Astrocyte (in vitro differentiated cells and primary cell): ENCODE measurements at regions not wholly inside any gene's neighbourhood (a gene's known extent, or its start where the extent isn't known, plus 50 kb on each side); places are given as distances from the start of the nearest gene placed in this dataset.

Source experiments
- DNase-seq: peaks from one replicate; pipeline ENCODE4 v3.0.0-alpha.2; 2010; ENCODE audit warnings: low read depth
- FAIRE-seq: peaks from 2 replicates; lab custom pipeline; 2011; peaks lifted over from hg19 to GRCh38; lab: Jason Lieb, UNC
- H2AFZ ChIP-seq: 2 replicates; pipeline ENCODE4 v1.6.0; 2012; ENCODE audit warnings: low read depth, low read length, inconsistent platforms
- H3K27ac ChIP-seq: 2 replicates; pipeline ENCODE4 v1.5.1; 2011; ENCODE audit warnings: low read depth, low read length, inconsistent platforms
- H3K27me3 ChIP-seq: 2 replicates; pipeline ENCODE4 v1.6.0; 2011; ENCODE audit warnings: low read length, inconsistent platforms; ENCODE audit not compliant: insufficient read depth
- H3K36me3 ChIP-seq: 2 replicates; pipeline ENCODE4 v1.5.1; 2011; ENCODE audit warnings: low read length, inconsistent platforms; ENCODE audit not compliant: insufficient read depth
- H3K4me1 ChIP-seq: 2 replicates; pipeline ENCODE4 v1.5.1; 2011; ENCODE audit warnings: low read length, inconsistent platforms; ENCODE audit not compliant: insufficient read depth
- H3K4me2 ChIP-seq: 2 replicates; pipeline ENCODE4 v1.6.0; 2012; ENCODE audit warnings: low read length, inconsistent platforms
- H3K4me3 ChIP-seq: 2 replicates; pipeline ENCODE4 v1.5.1; 2011; ENCODE audit warnings: low read depth, mild to moderate bottlenecking, low read length, inconsistent platforms; ENCODE audit not compliant: insufficient read depth
- H3K79me2 ChIP-seq: 2 replicates; pipeline ENCODE4 v1.6.0; 2012; ENCODE audit warnings: mild to moderate bottlenecking, low read length, inconsistent platforms; ENCODE audit not compliant: insufficient read depth
- H3K9ac ChIP-seq: 2 replicates; pipeline ENCODE4 v1.6.0; 2012; ENCODE audit warnings: mild to moderate bottlenecking, low read length, inconsistent platforms
- H3K9me3 ChIP-seq: 2 replicates; pipeline ENCODE4 v1.5.1; 2012; ENCODE audit warnings: low read depth, mild to moderate bottlenecking, low read length, inconsistent platforms; ENCODE audit not compliant: insufficient read depth
- H4K20me1 ChIP-seq: 2 replicates; pipeline ENCODE4 v1.6.0; 2012; ENCODE audit warnings: low read length, inconsistent platforms; ENCODE audit not compliant: insufficient read depth
- H3K27ac Mint-ChIP-seq: one replicate; pipeline ENCODE4 v1.8.0; 2021; ENCODE audit warnings: mild to moderate bottlenecking, mixed read lengths; ENCODE audit not compliant: unreplicated experiment
- H3K27me3 Mint-ChIP-seq: one replicate; pipeline ENCODE4 v1.8.0; 2021; ENCODE audit warnings: low read depth, mixed read lengths; ENCODE audit not compliant: unreplicated experiment
- H3K36me3 Mint-ChIP-seq: one replicate; pipeline ENCODE4 v1.8.0; 2021; ENCODE audit warnings: low read depth, mixed read lengths; ENCODE audit not compliant: unreplicated experiment
- H3K4me1 Mint-ChIP-seq: one replicate; pipeline ENCODE4 v1.8.0; 2021; ENCODE audit warnings: low read depth, mixed read lengths; ENCODE audit not compliant: unreplicated experiment
- H3K4me3 Mint-ChIP-seq: one replicate; pipeline ENCODE4 v1.8.0; 2021; ENCODE audit warnings: mild to moderate bottlenecking, moderate library complexity, mixed read lengths; ENCODE audit not compliant: unreplicated experiment
- H3K9me3 Mint-ChIP-seq: one replicate; pipeline ENCODE4 v1.8.0; 2021; ENCODE audit warnings: mild to moderate bottlenecking, mixed read lengths; ENCODE audit not compliant: unreplicated experiment
- EZH2 ChIP-seq: IDR thresholded peaks from 2 replicates; pipeline ENCODE4 v1.6.1; 2012; ENCODE audit warnings: mild to moderate bottlenecking, low read length, inconsistent platforms; ENCODE audit not compliant: insufficient read depth
- TF ChIP-seq, protein P1 (sequence below): IDR thresholded peaks from 2 replicates; pipeline ENCODE4 v1.5.1; 2011; ENCODE audit warnings: low read depth, mild to moderate bottlenecking, inconsistent platforms, low read length, moderate library complexity; ENCODE audit not compliant: insufficient read depth

- H3K9me3 Mint-ChIP-seq, result peaks cover 2% of the 10 kb centered on the region
- TF ChIP-seq EZH2, result no peak
- TF ChIP-seq, protein P1, sequence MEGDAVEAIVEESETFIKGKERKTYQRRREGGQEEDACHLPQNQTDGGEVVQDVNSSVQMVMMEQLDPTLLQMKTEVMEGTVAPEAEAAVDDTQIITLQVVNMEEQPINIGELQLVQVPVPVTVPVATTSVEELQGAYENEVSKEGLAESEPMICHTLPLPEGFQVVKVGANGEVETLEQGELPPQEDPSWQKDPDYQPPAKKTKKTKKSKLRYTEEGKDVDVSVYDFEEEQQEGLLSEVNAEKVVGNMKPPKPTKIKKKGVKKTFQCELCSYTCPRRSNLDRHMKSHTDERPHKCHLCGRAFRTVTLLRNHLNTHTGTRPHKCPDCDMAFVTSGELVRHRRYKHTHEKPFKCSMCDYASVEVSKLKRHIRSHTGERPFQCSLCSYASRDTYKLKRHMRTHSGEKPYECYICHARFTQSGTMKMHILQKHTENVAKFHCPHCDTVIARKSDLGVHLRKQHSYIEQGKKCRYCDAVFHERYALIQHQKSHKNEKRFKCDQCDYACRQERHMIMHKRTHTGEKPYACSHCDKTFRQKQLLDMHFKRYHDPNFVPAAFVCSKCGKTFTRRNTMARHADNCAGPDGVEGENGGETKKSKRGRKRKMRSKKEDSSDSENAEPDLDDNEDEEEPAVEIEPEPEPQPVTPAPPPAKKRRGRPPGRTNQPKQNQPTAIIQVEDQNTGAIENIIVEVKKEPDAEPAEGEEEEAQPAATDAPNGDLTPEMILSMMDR, result no peak
- peaks cover 9% of the 10 kb centered on the region for H3K4me1 Mint-ChIP-seq
- no peak for DNase-seq
- FAIRE-seq, result no peak
- Histone ChIP-seq H3K36me3 (no peaks in the 10 kb centered on the region), H4K20me1 (no peaks in the 10 kb centered on the region), H3K9me3 (no peaks in the 10 kb centered on the region), H3K27me3 (no peaks in the 10 kb centered on the region), H3K4me2 (no peak overlapping the region), H2AFZ (no peak overlapping the region), H3K27ac (no peak overlapping the region), H3K4me1 (peaks cover 7% of the 10 kb centered on the region), H3K4me3 (no peak overlapping the region), H3K79me2 (no peaks in the 10 kb centered on the region), H3K9ac (no peak overlapping the region)
- H3K27me3 Mint-ChIP-seq, result no peaks in the 10 kb centered on the region
- no peak overlapping the region for H3K4me3 Mint-ChIP-seq
- no peak overlapping the region for H3K27ac Mint-ChIP-seq
- no peaks in the 10 kb centered on the region for H3K36me3 Mint-ChIP-seq
Observed at GRCh38 chr1:60977661-60978060, 104.7 kb upstream of the NFIA start.

DNA sequence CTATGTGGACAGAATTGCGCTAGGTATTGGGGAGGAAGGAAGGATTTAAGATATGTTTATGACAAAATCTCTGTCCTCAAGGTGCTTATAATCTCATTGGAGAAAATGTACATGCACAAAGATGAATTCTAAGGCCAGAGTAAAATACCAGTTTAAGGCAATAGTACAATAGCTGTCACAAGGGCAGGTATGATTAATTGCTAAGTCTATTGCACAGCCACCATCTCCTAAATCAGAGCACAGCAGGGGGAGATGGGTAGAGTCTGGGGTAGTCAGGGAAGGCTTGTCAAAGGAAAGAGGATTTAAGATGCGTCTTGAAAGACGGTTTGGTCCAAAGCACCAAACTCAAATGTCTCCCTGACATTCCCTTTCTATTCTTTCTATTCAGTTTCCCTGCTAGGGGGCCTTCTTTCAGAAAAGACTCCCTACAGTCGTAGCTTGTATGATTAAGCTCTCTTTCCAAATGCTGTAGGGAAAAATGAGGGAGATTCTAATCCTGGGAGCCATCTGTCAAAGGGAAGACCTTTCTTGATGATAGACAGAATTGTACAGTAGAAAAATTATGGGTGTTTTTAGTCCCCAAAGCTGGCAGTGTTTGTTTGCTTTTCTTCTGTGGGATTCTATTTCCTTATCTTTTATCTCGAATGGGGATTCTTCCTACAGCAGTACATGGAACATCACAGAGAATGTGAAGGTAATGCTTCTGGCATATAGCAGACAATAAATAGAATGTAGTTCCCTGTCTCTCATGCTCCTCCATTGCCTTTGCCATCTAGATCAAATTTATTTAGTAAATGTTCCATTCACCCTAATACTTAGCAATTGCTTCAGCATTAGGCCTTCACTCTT, 107.6 kb upstream of the NFIA start:
- Histone ChIP-seq H3K79me2 (no peaks in the 10 kb centered on the region), H3K9me3 (no peaks in the 10 kb centered on the region), H4K20me1 (no peaks in the 10 kb centered on the region), H3K4me2 (no peak overlapping the region), H3K4me1 (peaks cover 19% of the 10 kb centered on the region), H2AFZ (no peak overlapping the region), H3K27me3 (no peaks in the 10 kb centered on the region), H3K27ac (no peak overlapping the region), H3K9ac (no peak overlapping the region), H3K36me3 (no peaks in the 10 kb centered on the region), H3K4me3 (no peak overlapping the region)
- TF ChIP-seq, protein P1, result no peak
- Mint-ChIP-seq H3K4me1 (peaks cover 27% of the 10 kb centered on the region), H3K27ac (no peak overlapping the region), H3K4me3 (no peak overlapping the region), H3K9me3 (peaks cover 2% of the 10 kb centered on the region), H3K27me3 (no peaks in the 10 kb centered on the region), H3K36me3 (no peaks in the 10 kb centered on the region)
- DNase-seq (no peak), FAIRE-seq (no peak)

GRCh38 chr1:60973668-60974067, 108.7 kb upstream of the NFIA start:
- Histone ChIP-seq H3K4me3 (no peak overlapping the region), H3K4me1 (peaks cover 19% of the 10 kb centered on the region), H3K9me3 (no peaks in the 10 kb centered on the region), H3K4me2 (no peak overlapping the region), H4K20me1 (no peaks in the 10 kb centered on the region), H3K79me2 (no peaks in the 10 kb centered on the region), H2AFZ (no peak overlapping the region), H3K36me3 (no peaks in the 10 kb centered on the region), H3K27me3 (no peaks in the 10 kb centered on the region), H3K27ac (no peak overlapping the region), H3K9ac (no peak overlapping the region)
- TF ChIP-seq, protein P1, result no peak
- TF ChIP-seq EZH2, result no peak
- Mint-ChIP-seq H3K4me3 (no peak overlapping the region), H3K9me3 (peaks cover 2% of the 10 kb centered on the region), H3K36me3 (no peaks in the 10 kb centered on the region), H3K4me1 (peaks cover 31% of the 10 kb centered on the region), H3K27me3 (no peaks in the 10 kb centered on the region), H3K27ac (no peak overlapping the region)
- no peak for DNase-seq
- FAIRE-seq, result no peak
